ENCODE measurements at regions not wholly inside any gene's neighbourhood (a gene's known extent, or its start where the extent isn't known, plus 50 kb on each side); places are given as distances from the start of the nearest gene placed in this dataset.

DNA sequence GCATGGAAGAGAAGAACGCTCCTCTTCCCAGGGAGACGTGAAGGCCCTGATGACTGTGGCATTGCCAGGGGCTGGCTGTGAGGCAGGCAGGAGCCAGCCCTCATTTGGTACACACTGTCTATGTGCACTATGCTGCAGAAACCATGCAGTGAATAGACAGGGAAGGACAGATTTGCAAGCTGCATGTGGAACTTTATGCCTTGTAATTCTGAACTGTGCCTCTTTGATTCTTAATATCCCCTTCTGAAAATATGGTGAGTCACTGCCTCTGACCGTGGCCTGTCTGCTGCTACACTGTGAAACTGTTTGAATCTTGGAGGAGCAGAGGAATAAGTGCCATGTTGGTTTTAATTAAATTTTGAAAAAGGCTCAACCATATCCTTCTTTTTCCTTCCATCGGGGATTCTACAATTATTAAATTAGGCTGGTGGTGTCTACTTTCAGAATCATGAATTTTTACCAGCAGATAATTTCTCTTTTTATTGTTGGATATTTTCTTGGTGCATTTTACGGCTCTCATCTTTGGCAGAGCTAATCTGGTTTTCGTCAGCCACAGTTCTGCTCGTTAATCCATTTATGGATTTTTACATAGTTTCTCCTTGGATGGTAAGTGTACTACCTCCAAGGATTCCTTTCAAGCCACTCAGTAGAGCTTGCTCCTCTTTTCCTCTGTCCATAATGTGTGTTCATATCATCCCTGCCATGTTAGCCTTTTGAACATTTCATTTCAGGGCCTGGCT lies 301.0 kb upstream of the SLC35B3 start (continued):
- TF ChIP-seq ZNF597 (CRISPR knock-in tag; IDR thresholded peaks at IDR 0.05) (no peak), RBM39 (IDR thresholded peaks at IDR 0.05; ENCODE audit: low read depth, low read length, poor library complexity, severe bottlenecking) (no peak), SMAD1 (CRISPR knock-in tag; IDR thresholded peaks at IDR 0.05; ENCODE audit: borderline replicate concordance, low read depth) (no peak)
- TF ChIP-seq, protein P1, sequence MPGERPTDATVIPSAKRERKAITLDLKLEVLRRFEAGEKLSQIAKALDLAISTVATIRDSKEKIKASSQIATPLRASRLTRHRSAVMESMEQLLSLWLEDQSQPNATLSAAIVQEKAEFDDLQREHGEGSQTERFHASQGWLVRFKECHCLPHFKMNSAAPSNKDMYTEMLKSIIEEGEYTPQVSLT (CRISPR knock-in tag; IDR thresholded peaks at IDR 0.05; ENCODE audit: borderline replicate concordance, low read depth): no peak

DNA sequence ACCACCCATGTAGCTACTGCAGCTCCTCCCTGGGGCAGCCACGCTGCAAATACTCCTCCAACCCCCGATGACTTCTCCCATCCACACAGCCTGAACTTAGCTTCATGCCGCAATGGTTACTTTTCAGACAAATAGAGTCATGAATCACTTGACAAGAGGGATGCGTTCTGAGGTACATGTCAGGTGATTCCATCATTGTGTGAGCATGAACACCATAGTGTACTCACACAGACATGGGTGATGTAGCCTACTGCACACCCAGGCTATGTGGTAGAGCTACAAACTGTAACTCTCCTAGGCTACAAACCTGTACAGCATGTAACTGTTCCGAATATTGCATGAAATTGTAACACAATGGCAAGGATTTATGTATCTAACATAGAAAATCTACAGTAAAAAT lies 298.5 kb upstream of the SLC35B3 start:
- H2AFZ ChIP-seq (ENCODE audit: low read length): no peak overlapping the region
- H3K4me3 ChIP-seq (replicated peaks in 1 of 3; ENCODE audit: insufficient read depth in 1 of 3, low read depth in 2 of 3, low read length in 3 of 3): no peak overlapping the region
- CTCF ChIA-PET (ENCODE audit: low intra/inter-chr PET ratio, low total read pairs): no interaction called here
- no peak overlapping the region for H3K27ac ChIP-seq (ENCODE audit: extremely low read length, insufficient read depth, low read length)
- no peaks in the 10 kb centered on the region for H3K4me1 ChIP-seq (ENCODE audit: insufficient read depth, low read length)
- TF ChIP-seq FOXA3 (CRISPR knock-in tag; IDR thresholded peaks at IDR 0.05) (no peak), ATF7 (IDR thresholded peaks at IDR 0.05) (peak; percentile 59), ATF7 (CRISPR knock-in tag; IDR thresholded peaks at IDR 0.05) (no peak), MAFG (CRISPR knock-in tag; IDR thresholded peaks at IDR 0.05) (no peak)
- no peaks in the 10 kb centered on the region for H3K9me3 ChIP-seq (ENCODE audit: low read length)
- intact Hi-C loops (cut with micrococcal nuclease; ENCODE audit: unreplicated experiment): no loop called here
- no peak for FAIRE-seq
- in situ Hi-C loops (cut with HindIII; ENCODE audit: extremely low pct_ligation_motif_present, low pct_unique_long_range_greater_than_20kb): no loop called here
- DNase-seq (ENCODE audit: low spot score): no peak
- H3K27me3 ChIP-seq (ENCODE audit: control insufficient read depth in 1 of 2, insufficient read depth in 2 of 2, low read length in 2 of 2): no peaks in the 10 kb centered on the region
- POLR2A ChIA-PET: no interaction called here
- no peak overlapping the region for H3K4me2 ChIP-seq (ENCODE audit: low read depth, low read length)
- WGBS (ENCODE audit: low lambda C conversion rate): 13% methylated on average over 5 of the region's 5 CpGs
- BruUV-seq (replicated peaks): no TSS peak
- no peak for ATAC-seq
- no peak overlapping the region for H3K9ac ChIP-seq (ENCODE audit: insufficient read depth, low read depth, low read length)
- H4K20me1 ChIP-seq (ENCODE audit: insufficient read depth, low read length): no peaks in the 10 kb centered on the region
- H3K79me2 ChIP-seq (ENCODE audit: insufficient read depth, low read length): no peaks in the 10 kb centered on the region
- no peaks in the 10 kb centered on the region for H3K36me3 ChIP-seq (replicated peaks in 1 of 2; ENCODE audit: control insufficient read depth in 1 of 2, insufficient read depth in 2 of 2, low read length in 2 of 2)

Data from HepG2 (cell line).